ENCODE measurements at regions not wholly inside any gene's neighbourhood (a gene's known extent, or its start where the extent isn't known, plus 50 kb on each side); places are given as distances from the start of the nearest gene placed in this dataset.

GRCh38 chr1:61612602-61613001 is 112.3 kb downstream of the TM2D1 start:
- TF ChIP-seq CTCF (tag by site-specific recombination; IDR thresholded peaks at IDR 0.05) (no peak), ZNF184 (tag by site-specific recombination; IDR thresholded peaks at IDR 0.05) (no peak), ZNF114 (tag by site-specific recombination; IDR thresholded peaks at IDR 0.05) (no peak), ZNF138 (tag by site-specific recombination; IDR thresholded peaks at IDR 0.05; ENCODE audit: borderline replicate concordance) (no peak), ZNF76 (tag by site-specific recombination; IDR thresholded peaks at IDR 0.05; ENCODE audit: borderline replicate concordance, low read depth) (no peak), MEIS1 (CRISPR knock-in tag; IDR thresholded peaks at IDR 0.05; ENCODE audit: borderline replicate concordance) (no peak)

Measured in HEK293 (cell line).